ENCODE measurements at regions not wholly inside any gene's neighbourhood (a gene's known extent, or its start where the extent isn't known, plus 50 kb on each side); places are given as distances from the start of the nearest gene placed in this dataset.

GRCh38 chr3:34868935-34869334, 770.4 kb upstream of the ARPP21 start:
- Mint-ChIP-seq H3K27me3 (ENCODE audit: insufficient read depth, low read depth, poor library complexity) (no peaks in the 10 kb centered on the region), H3K36me3 (ENCODE audit: low read depth) (no peaks in the 10 kb centered on the region)

DNA sequence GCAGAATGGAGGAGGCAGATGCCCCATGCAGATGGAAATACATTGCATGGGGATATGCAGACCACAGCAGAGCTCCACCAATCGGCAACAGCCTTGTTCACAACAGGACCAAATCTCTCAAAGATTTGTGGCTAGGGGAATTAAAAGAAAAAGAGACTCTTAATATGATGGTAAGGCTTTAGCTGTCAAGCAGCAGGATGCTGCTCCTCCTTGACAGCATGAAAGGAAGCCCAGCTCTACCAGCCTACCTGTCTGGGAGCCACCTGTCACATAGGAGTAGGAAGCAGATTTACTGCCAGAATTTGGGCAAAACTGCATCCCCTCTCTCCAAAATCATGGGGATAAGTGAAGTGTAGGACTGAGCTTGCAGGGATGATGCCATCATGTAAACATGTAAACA, 769.6 kb upstream of the ARPP21 start:
- Histone ChIP-seq H3K4me1 (ENCODE audit: insufficient read depth) (peaks cover 6% of the 10 kb centered on the region), H3K79me2 (replicated peaks; ENCODE audit: insufficient read depth) (no peaks in the 10 kb centered on the region), H3F3A (replicated peaks; ENCODE audit: low read depth) (no peaks in the 10 kb centered on the region), H3K9me2 (ENCODE audit: insufficient read depth) (0 out of 2 replicates have a peak, but pooled peaks cover 2% of the 10 kb centered on the region), H3K4me3 (no peak overlapping the region), H3K27me3 (ENCODE audit: insufficient read depth) (no peaks in the 10 kb centered on the region), H4K20me1 (replicated peaks; ENCODE audit: insufficient read depth) (no peaks in the 10 kb centered on the region), H2AFZ (no peak overlapping the region), H3K36me3 (ENCODE audit: insufficient read depth) (no peaks in the 10 kb centered on the region), H3K4me2 (no peak overlapping the region), H3K27ac (ENCODE audit: low read depth) (no peak overlapping the region)
- Mint-ChIP-seq H3K4me3 (no peak overlapping the region), H3K9me3 (no peaks in the 10 kb centered on the region; the same call in 2 of the 3 replicates), H3K4me1 (peaks cover 16% of the 10 kb centered on the region), H3K36me3 (ENCODE audit: low read depth) (no peaks in the 10 kb centered on the region), H3K27me3 (ENCODE audit: insufficient read depth, low read depth, poor library complexity) (no peaks in the 10 kb centered on the region), H3K27ac (no peak overlapping the region)
- no peak for DNase-seq (ENCODE audit: low spot score)
- ATAC-seq = no peak
- no peak for TF ChIP-seq STAT1 (IDR thresholded peaks at IDR 0.05; ENCODE audit: unreplicated experiment)
- TF ChIP-seq EZH2 (IDR thresholded peaks at IDR 0.05; ENCODE audit: low read depth, unreplicated experiment) = no peak
- TF ChIP-seq, protein P1, sequence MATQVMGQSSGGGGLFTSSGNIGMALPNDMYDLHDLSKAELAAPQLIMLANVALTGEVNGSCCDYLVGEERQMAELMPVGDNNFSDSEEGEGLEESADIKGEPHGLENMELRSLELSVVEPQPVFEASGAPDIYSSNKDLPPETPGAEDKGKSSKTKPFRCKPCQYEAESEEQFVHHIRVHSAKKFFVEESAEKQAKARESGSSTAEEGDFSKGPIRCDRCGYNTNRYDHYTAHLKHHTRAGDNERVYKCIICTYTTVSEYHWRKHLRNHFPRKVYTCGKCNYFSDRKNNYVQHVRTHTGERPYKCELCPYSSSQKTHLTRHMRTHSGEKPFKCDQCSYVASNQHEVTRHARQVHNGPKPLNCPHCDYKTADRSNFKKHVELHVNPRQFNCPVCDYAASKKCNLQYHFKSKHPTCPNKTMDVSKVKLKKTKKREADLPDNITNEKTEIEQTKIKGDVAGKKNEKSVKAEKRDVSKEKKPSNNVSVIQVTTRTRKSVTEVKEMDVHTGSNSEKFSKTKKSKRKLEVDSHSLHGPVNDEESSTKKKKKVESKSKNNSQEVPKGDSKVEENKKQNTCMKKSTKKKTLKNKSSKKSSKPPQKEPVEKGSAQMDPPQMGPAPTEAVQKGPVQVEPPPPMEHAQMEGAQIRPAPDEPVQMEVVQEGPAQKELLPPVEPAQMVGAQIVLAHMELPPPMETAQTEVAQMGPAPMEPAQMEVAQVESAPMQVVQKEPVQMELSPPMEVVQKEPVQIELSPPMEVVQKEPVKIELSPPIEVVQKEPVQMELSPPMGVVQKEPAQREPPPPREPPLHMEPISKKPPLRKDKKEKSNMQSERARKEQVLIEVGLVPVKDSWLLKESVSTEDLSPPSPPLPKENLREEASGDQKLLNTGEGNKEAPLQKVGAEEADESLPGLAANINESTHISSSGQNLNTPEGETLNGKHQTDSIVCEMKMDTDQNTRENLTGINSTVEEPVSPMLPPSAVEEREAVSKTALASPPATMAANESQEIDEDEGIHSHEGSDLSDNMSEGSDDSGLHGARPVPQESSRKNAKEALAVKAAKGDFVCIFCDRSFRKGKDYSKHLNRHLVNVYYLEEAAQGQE (IDR thresholded peaks at IDR 0.05; ENCODE audit: unreplicated experiment) = no peak
- TF ChIP-seq CTCF (conservative IDR thresholded peaks at IDR 0.05; ENCODE audit: low read depth in 2 of 2) = no peak
- no peak for TF ChIP-seq CREB1 (CRISPR knock-in tag; IDR thresholded peaks at IDR 0.05; ENCODE audit: low read depth)
- no peak for TF ChIP-seq ZNF331 (CRISPR knock-in tag; IDR thresholded peaks at IDR 0.05; ENCODE audit: low read depth)
- TF ChIP-seq JUNB (IDR thresholded peaks at IDR 0.05; ENCODE audit: unreplicated experiment) = no peak

More at GRCh38 chr3:34868935-34869334, 770.4 kb upstream of the ARPP21 start:
- no peak for TF ChIP-seq POLR2AphosphoS5 (IDR thresholded peaks at IDR 0.05; ENCODE audit: low read depth)
- TF ChIP-seq, protein P1 (IDR thresholded peaks at IDR 0.05; ENCODE audit: unreplicated experiment) = no peak
- no peak for TF ChIP-seq EZH2 (IDR thresholded peaks at IDR 0.05; ENCODE audit: low read depth, unreplicated experiment)
- TF ChIP-seq ZNF114 (CRISPR knock-in tag; IDR thresholded peaks at IDR 0.05) = no peak
- TF ChIP-seq, protein P2, sequence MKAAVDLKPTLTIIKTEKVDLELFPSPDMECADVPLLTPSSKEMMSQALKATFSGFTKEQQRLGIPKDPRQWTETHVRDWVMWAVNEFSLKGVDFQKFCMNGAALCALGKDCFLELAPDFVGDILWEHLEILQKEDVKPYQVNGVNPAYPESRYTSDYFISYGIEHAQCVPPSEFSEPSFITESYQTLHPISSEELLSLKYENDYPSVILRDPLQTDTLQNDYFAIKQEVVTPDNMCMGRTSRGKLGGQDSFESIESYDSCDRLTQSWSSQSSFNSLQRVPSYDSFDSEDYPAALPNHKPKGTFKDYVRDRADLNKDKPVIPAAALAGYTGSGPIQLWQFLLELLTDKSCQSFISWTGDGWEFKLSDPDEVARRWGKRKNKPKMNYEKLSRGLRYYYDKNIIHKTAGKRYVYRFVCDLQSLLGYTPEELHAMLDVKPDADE (IDR thresholded peaks at IDR 0.05) = no peak
- no peak for TF ChIP-seq CREB1 (CRISPR knock-in tag; IDR thresholded peaks at IDR 0.05; ENCODE audit: low read depth)
- TF ChIP-seq JUNB (IDR thresholded peaks at IDR 0.05; ENCODE audit: unreplicated experiment) = no peak
- Histone ChIP-seq H3F3A (replicated peaks; ENCODE audit: low read depth) (no peaks in the 10 kb centered on the region), H3K4me1 (ENCODE audit: insufficient read depth) (peaks cover 6% of the 10 kb centered on the region), H3K27ac (ENCODE audit: low read depth) (no peak overlapping the region), H3K4me3 (no peak overlapping the region), H3K79me2 (replicated peaks; ENCODE audit: insufficient read depth) (no peaks in the 10 kb centered on the region), H3K9me2 (ENCODE audit: insufficient read depth) (0 out of 2 replicates have a peak, but pooled peaks cover 2% of the 10 kb centered on the region), H4K20me1 (replicated peaks; ENCODE audit: insufficient read depth) (no peaks in the 10 kb centered on the region), H3K36me3 (ENCODE audit: insufficient read depth) (no peaks in the 10 kb centered on the region), H3K27me3 (ENCODE audit: insufficient read depth) (no peaks in the 10 kb centered on the region), H3K4me2 (no peak overlapping the region), H2AFZ (no peak overlapping the region)
- Mint-ChIP-seq H3K27ac (no peak overlapping the region), H3K9me3 (no peaks in the 10 kb centered on the region; the same call in 2 of the 3 replicates), H3K4me1 (peaks cover 22% of the 10 kb centered on the region), H3K4me3 (no peak overlapping the region)
- ATAC-seq = no peak
- DNase-seq (ENCODE audit: low spot score) = no peak

All from GM23338 (cell line).